MM.1S (cell line): ENCODE measurements at regions not wholly inside any gene's neighbourhood (a gene's known extent, or its start where the extent isn't known, plus 50 kb on each side); places are given as distances from the start of the nearest gene placed in this dataset.

Experiments
- DNase-seq: peaks from one replicate; pipeline ENCODE4 v3.0.0-alpha.2; 2015
- H2AFZ ChIP-seq: fragments of 300-600 bp; sonication (generic); 2 replicates; pipeline ENCODE4 v1.6.0; 2016; ENCODE audit warnings: antibody characterized with exemption, low read length
- H3F3A ChIP-seq: fragments of 300-600 bp; sonication (generic); 2 replicates; pipeline ENCODE4 v1.6.1; 2016; ENCODE audit warnings: mild to moderate bottlenecking, antibody characterized with exemption, low read length, moderate library complexity, mixed read lengths; ENCODE audit not compliant: insufficient read depth
- H3K27ac ChIP-seq: fragments of 300-600 bp; sonication (generic); 2 replicates; pipeline ENCODE4 v1.5.1; 2016; ENCODE audit warnings: mild to moderate bottlenecking, low read length
- H3K27me3 ChIP-seq: fragments of 300-600 bp; sonication (generic); replicated peaks from 2 replicates; pipeline ENCODE4 v1.6.0; 2016; ENCODE audit warnings: low read length; ENCODE audit not compliant: insufficient read depth
- H3K36me3 ChIP-seq: fragments of 300-600 bp; sonication (generic); replicated peaks from 2 replicates; pipeline ENCODE4 v1.6.1; 2016; ENCODE audit warnings: mild to moderate bottlenecking, low read length, mixed read lengths; ENCODE audit not compliant: insufficient read depth
- H3K4me1 ChIP-seq: fragments of 300-600 bp; sonication (generic); 2 replicates; pipeline ENCODE4 v1.6.1; 2016; ENCODE audit warnings: low read length, mixed read lengths
- H3K4me2 ChIP-seq: fragments of 300-600 bp; sonication (generic); 2 replicates; pipeline ENCODE4 v1.6.0; 2016; ENCODE audit warnings: low read depth, low read length
- H3K4me3 ChIP-seq: fragments of 300-600 bp; sonication (generic); 2 replicates; pipeline ENCODE4 v1.5.1; 2016; ENCODE audit warnings: low read length, mixed read lengths
- H3K79me2 ChIP-seq: fragments of 300-600 bp; sonication (generic); 2 replicates; pipeline ENCODE4 v1.6.1; 2016; ENCODE audit warnings: mixed run types, low read length, mixed read lengths
- H3K9ac ChIP-seq: fragments of 300-600 bp; sonication (generic); 2 replicates; pipeline ENCODE4 v1.6.1; 2016; ENCODE audit warnings: low read length, mixed read lengths
- H3K9me2 ChIP-seq: fragments of 300-600 bp; sonication (generic); replicated peaks from 2 replicates; pipeline ENCODE4 v1.6.1; 2016; ENCODE audit warnings: mild to moderate bottlenecking, low read length, mixed read lengths; ENCODE audit not compliant: insufficient read depth
- H3K9me3 ChIP-seq: fragments of 300-600 bp; sonication (generic); replicated peaks from 2 replicates; pipeline ENCODE4 v1.6.1; 2016; ENCODE audit warnings: mild to moderate bottlenecking, low read length, mixed read lengths; ENCODE audit not compliant: insufficient read depth
- H4K20me1 ChIP-seq: fragments of 300-600 bp; sonication (generic); 2 replicates; pipeline ENCODE4 v1.6.1; 2016; ENCODE audit warnings: mild to moderate bottlenecking, low read length, moderate library complexity, mixed read lengths; ENCODE audit not compliant: insufficient read depth
- CTCF ChIP-seq: fragments of 300-600 bp; sonication (generic); IDR thresholded peaks from 2 replicates; pipeline ENCODE4 v1.5.1; 2016; ENCODE audit warnings: antibody characterized with exemption, low read length, mixed read lengths
- EZH2 ChIP-seq: fragments of 300-600 bp; sonication (generic); optimal IDR thresholded peaks from 2 replicates; pipeline ENCODE3; 2017; ENCODE audit warnings: low read depth, mild to moderate bottlenecking, antibody characterized with exemption, low read length, mixed read lengths
- EZH2phosphoT487 ChIP-seq: fragments of 300-600 bp; sonication (generic); IDR thresholded peaks from 2 replicates; pipeline ENCODE4 v1.6.1; 2018; ENCODE audit warnings: antibody characterized with exemption, low read length

DNA sequence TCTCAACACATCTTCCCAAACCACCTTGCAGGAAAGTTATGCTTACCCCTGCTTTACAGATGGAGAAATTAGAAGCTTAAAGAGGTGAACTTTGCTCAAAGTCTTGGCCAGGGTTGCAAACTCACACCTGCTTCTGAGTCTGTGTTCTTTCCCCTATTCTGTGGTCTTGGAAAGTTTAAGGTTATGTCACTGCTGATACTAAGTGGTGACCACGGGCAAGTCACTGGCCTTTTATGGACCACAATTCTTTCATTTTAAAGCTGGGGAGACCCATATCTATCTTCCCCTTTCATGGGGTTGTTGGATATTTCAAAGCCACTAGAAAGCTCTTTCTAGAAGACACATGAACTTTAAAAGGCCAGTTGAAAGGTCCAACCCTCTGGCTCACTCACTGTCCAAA lies 95.4 kb upstream of the KLF4 start:
- DNase-seq = no peak
- H3K4me3 ChIP-seq = no peak overlapping the region
- no peaks in the 10 kb centered on the region for H3K9me3 ChIP-seq
- no peaks in the 10 kb centered on the region for H3K4me1 ChIP-seq
- H3K79me2 ChIP-seq = no peaks in the 10 kb centered on the region
- H3K9ac ChIP-seq = no peak overlapping the region
- no peak overlapping the region for H3K27ac ChIP-seq
- H3F3A ChIP-seq = no peaks in the 10 kb centered on the region
- no peaks in the 10 kb centered on the region for H4K20me1 ChIP-seq
- no peak overlapping the region for H3K4me2 ChIP-seq
- H3K27me3 ChIP-seq = no peaks in the 10 kb centered on the region
- H3K9me2 ChIP-seq = no peaks in the 10 kb centered on the region
- H2AFZ ChIP-seq = no peak overlapping the region
- no peak for TF ChIP-seq EZH2
- TF ChIP-seq EZH2phosphoT487 = no peak
- TF ChIP-seq CTCF = no peak
- H3K36me3 ChIP-seq = no peaks in the 10 kb centered on the region

DNA sequence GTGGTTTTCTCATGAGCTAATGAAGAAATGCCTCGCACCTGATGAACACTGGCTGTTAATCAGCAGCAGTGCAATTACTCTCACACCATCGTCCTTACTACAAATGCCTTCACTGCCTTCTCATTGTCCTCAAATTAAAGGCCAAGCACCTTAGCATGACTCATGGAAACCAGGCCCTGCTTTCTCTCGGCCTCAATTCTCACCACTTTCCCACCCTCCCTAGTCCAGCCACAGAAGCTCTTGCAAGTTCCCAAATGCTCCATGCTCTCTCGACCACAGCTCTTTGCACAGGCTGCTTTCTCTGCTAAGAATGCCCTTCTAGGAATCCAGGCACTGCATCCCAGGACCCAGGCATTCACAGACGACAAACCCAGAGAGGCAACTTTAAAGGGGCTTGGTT lies 94.6 kb upstream of the KLF4 start:
- H3K4me2 ChIP-seq = no peak overlapping the region
- H3K9me3 ChIP-seq = no peaks in the 10 kb centered on the region
- no peak overlapping the region for H3K27ac ChIP-seq
- no peaks in the 10 kb centered on the region for H4K20me1 ChIP-seq
- H3K79me2 ChIP-seq = no peaks in the 10 kb centered on the region
- no peak overlapping the region for H3K4me3 ChIP-seq
- DNase-seq = no peak
- H3K9me2 ChIP-seq = no peaks in the 10 kb centered on the region
- H2AFZ ChIP-seq = no peak overlapping the region
- TF ChIP-seq CTCF (no peak), EZH2phosphoT487 (no peak), EZH2 (no peak)
- H3F3A ChIP-seq = no peaks in the 10 kb centered on the region
- H3K9ac ChIP-seq = no peak overlapping the region
- no peaks in the 10 kb centered on the region for H3K4me1 ChIP-seq
- no peaks in the 10 kb centered on the region for H3K36me3 ChIP-seq
- H3K27me3 ChIP-seq = no peaks in the 10 kb centered on the region

GRCh38 chr9:107577140-107577776 lies 87.7 kb upstream of the KLF4 start:
- H3F3A ChIP-seq = no peaks in the 10 kb centered on the region
- no peak overlapping the region for H3K4me2 ChIP-seq

More at GRCh38 chr9:107577140-107577776, 87.7 kb upstream of the KLF4 start:
- H3K4me1 ChIP-seq = peaks cover 8% of the 10 kb centered on the region
- H3K79me2 ChIP-seq = no peaks in the 10 kb centered on the region
- no peaks in the 10 kb centered on the region for H3K9me2 ChIP-seq
- H3K27ac ChIP-seq = no peak overlapping the region
- H3K9me3 ChIP-seq = no peaks in the 10 kb centered on the region
- H3K4me3 ChIP-seq = no peak overlapping the region
- H3K9ac ChIP-seq = no peak overlapping the region
- H4K20me1 ChIP-seq = no peaks in the 10 kb centered on the region
- no peaks in the 10 kb centered on the region for H3K27me3 ChIP-seq
- no peaks in the 10 kb centered on the region for H3K36me3 ChIP-seq
- DNase-seq = no peak
- H2AFZ ChIP-seq = no peak overlapping the region
- TF ChIP-seq EZH2 (no peak), CTCF (no peak), EZH2phosphoT487 (no peak)
